HL-60 (cell line): ENCODE measurements at regions not wholly inside any gene's neighbourhood (a gene's known extent, or its start where the extent isn't known, plus 50 kb on each side); places are given as distances from the start of the nearest gene placed in this dataset.

Source experiments
- CTCF ChIP-seq: IDR thresholded peaks from one replicate; pipeline ENCODE4 v1.5.1; 2011; ENCODE audit warnings: low read length, control low read depth, inconsistent platforms; ENCODE audit not compliant: insufficient read depth
- GABPA ChIP-seq: IDR thresholded peaks from 2 replicates; pipeline ENCODE4 v1.6.1; 2012; ENCODE audit warnings: low read depth
- POLR2AphosphoS5 ChIP-seq: IDR thresholded peaks from 2 replicates; pipeline ENCODE4 v1.6.1; 2012; ENCODE audit warnings: low read depth
- REST ChIP-seq: IDR thresholded peaks from 2 replicates; pipeline ENCODE4 v1.6.1; 2012; ENCODE audit warnings: low read depth; ENCODE audit not compliant: insufficient replicate concordance

GRCh38 chr2:183780072-183780471, 655.8 kb downstream of the NUP35 start:
- TF ChIP-seq CTCF: no peak
- no peak for TF ChIP-seq GABPA
- TF ChIP-seq POLR2AphosphoS5: no peak
- TF ChIP-seq REST: no peak
